CD14-positive monocyte (primary cell): ENCODE measurements at regions not wholly inside any gene's neighbourhood (a gene's known extent, or its start where the extent isn't known, plus 50 kb on each side); places are given as distances from the start of the nearest gene placed in this dataset.

Experiments used
- DNase-seq, 3 donors: peaks; one replicate each; pipeline ENCODE4 v3.0.0-alpha.2; 2011 to 2022
- H2AFZ ChIP-seq: 2 replicates; pipeline ENCODE4 v1.6.0; 2012; ENCODE audit warnings: mild to moderate bottlenecking, low read depth, low read length, inconsistent platforms; ENCODE audit not compliant: insufficient read depth, poor library complexity, severe bottlenecking
- H3K27ac ChIP-seq, 2 donors: 1 replicate in 1 of 2; 2 replicates in 1 of 2; pipeline ENCODE4 v1.5.1; 2012 to 2013; ENCODE audit warnings: low read length in 2 of 2, control low read depth in 1 of 2, inconsistent platforms in 1 of 2, low read depth in 1 of 2, mild to moderate bottlenecking in 1 of 2
- H3K27me3 ChIP-seq, 2 donors: one replicate each; pipeline versions ENCODE4 v1.6.0 to v1.6.1; 2011 to 2013; ENCODE audit warnings: low read length in 2 of 2; ENCODE audit not compliant: control insufficient read depth in 2 of 2, insufficient read depth in 2 of 2
- H3K36me3 ChIP-seq, 2 donors: replicated peaks in 1 of 2; 1 replicate in 1 of 2; 2 replicates in 1 of 2; pipeline versions ENCODE4 v1.5.1 to v1.6.1; 2012 to 2013; ENCODE audit warnings: low read length in 2 of 2, control low read depth in 1 of 2, inconsistent platforms in 1 of 2, mild to moderate bottlenecking in 1 of 2; ENCODE audit not compliant: insufficient read depth in 2 of 2, control insufficient read depth in 1 of 2
- H3K4me1 ChIP-seq, 2 donors: 1 replicate in 1 of 2; 2 replicates in 1 of 2; pipeline versions ENCODE4 v1.5.1 to v1.6.1; 2012 to 2013; ENCODE audit warnings: low read length in 2 of 2, control low read depth in 1 of 2, inconsistent platforms in 1 of 2, mild to moderate bottlenecking in 1 of 2, moderate library complexity in 1 of 2; ENCODE audit not compliant: insufficient read depth in 2 of 2, control insufficient read depth in 1 of 2
- H3K4me2 ChIP-seq: replicated peaks from 2 replicates; pipeline ENCODE3; 2012; ENCODE audit warnings: low read length, moderate library complexity, mild to moderate bottlenecking; ENCODE audit not compliant: poor library complexity, severe bottlenecking; ENCODE audit errors: extremely low read depth
- H3K4me3 ChIP-seq, 3 experiments: fragments of 200-600 bp in 1 of 3; sonication (generic) in 1 of 3; replicated peaks in 1 of 3; 1 replicate in 2 of 3; 2 replicates in 1 of 3; pipeline ENCODE4 v1.5.1; 2011 to 2013; ENCODE audit warnings: low read length in 3 of 3, mild to moderate bottlenecking in 3 of 3, control low read depth in 2 of 3, low read depth in 2 of 3, inconsistent platforms in 1 of 3, moderate library complexity in 1 of 3
- H3K79me2 ChIP-seq: 2 replicates; pipeline ENCODE4 v1.6.0; 2012; ENCODE audit warnings: mild to moderate bottlenecking, control low read depth, inconsistent platforms, low read length, moderate library complexity; ENCODE audit not compliant: insufficient read depth
- H3K9ac ChIP-seq: 2 replicates; pipeline ENCODE4 v1.6.0; 2017; ENCODE audit warnings: low read length, mild to moderate bottlenecking; ENCODE audit not compliant: insufficient read depth, poor library complexity, severe bottlenecking
- H3K9me3 ChIP-seq, 2 donors: replicated peaks in 1 of 2; 1 replicate in 1 of 2; 2 replicates in 1 of 2; pipeline versions ENCODE4 v1.5.1 to v1.6.1; 2012 to 2013; ENCODE audit warnings: low read length in 2 of 2, control low read depth in 1 of 2; ENCODE audit not compliant: control insufficient read depth in 1 of 2, insufficient read depth in 1 of 2
- H4K20me1 ChIP-seq: 2 replicates; pipeline ENCODE4 v1.6.0; 2012; ENCODE audit warnings: mild to moderate bottlenecking, low read length, control low read depth, moderate library complexity; ENCODE audit not compliant: insufficient read depth
- H3K27ac Mint-ChIP-seq, 7 donors: one replicate each; pipeline ENCODE4 v1.8.0; 2020; ENCODE audit warnings: mild to moderate bottlenecking in 7 of 7, mixed read lengths in 7 of 7, moderate library complexity in 6 of 7, inconsistent platforms in 2 of 7
- H3K27me3 Mint-ChIP-seq, 3 donors: one replicate each; pipeline ENCODE4 v1.8.0; 2021 to 2022; ENCODE audit warnings: low read depth in 3 of 3, mild to moderate bottlenecking in 3 of 3, mixed read lengths in 3 of 3, moderate library complexity in 3 of 3, inconsistent platforms in 1 of 3
- H3K36me3 Mint-ChIP-seq, 2 donors: one replicate each; pipeline ENCODE4 v1.8.0; 2020; ENCODE audit warnings: mixed read lengths in 2 of 2, inconsistent platforms in 1 of 2, mild to moderate bottlenecking in 1 of 2
- H3K4me1 Mint-ChIP-seq: one replicate; pipeline ENCODE4 v1.8.0; 2020; ENCODE audit warnings: mild to moderate bottlenecking, mixed read lengths
- H3K4me3 Mint-ChIP-seq, 2 donors: one replicate each; pipeline ENCODE4 v1.8.0; 2020; ENCODE audit warnings: mild to moderate bottlenecking in 2 of 2, mixed read lengths in 2 of 2, moderate library complexity in 1 of 2
- H3K9me3 Mint-ChIP-seq, 7 donors: one replicate each; pipeline ENCODE4 v1.8.0; 2020 to 2022; ENCODE audit warnings: mixed read lengths in 7 of 7, mild to moderate bottlenecking in 6 of 7, moderate library complexity in 6 of 7, inconsistent platforms in 2 of 7
- CTCF ChIP-seq: fragments of 200-600 bp; IDR thresholded peaks from one replicate; pipeline ENCODE4 v1.8.0; 2022; ENCODE audit warnings: antibody characterized with exemption, mild to moderate bottlenecking
- WGBS: methylation state at CpG from one replicate; pipeline ENCODE4 v1.1.5; 2013; ENCODE audit warnings: missing lambda C conversion rate; ENCODE audit not compliant: insufficient coverage; 5-methylcytosine and 5-hydroxymethylcytosine counted together
- intact Hi-C, 2 donors: fragments of 100-400 bp; cut with micrococcal nuclease; formaldehyde crosslinking; loops; one replicate each; pipeline versions ENCODE4 v1.15.0 to v1.15.1; 2023

- Mint-ChIP-seq H3K27ac (no peak overlapping the region), H3K4me1 (peaks cover 15% of the 10 kb centered on the region), H3K36me3 (no peaks in the 10 kb centered on the region), H3K27me3 (peaks cover 0 to 1% (median 0%) of the 10 kb centered on the region in 3 donors), H3K4me3 (no peak overlapping the region), H3K9me3 (peaks cover 0 to 2% (median 0%) of the 10 kb centered on the region in 7 donors)
- H3K4me1 ChIP-seq = no peaks in the 10 kb centered on the region
- no peak for TF ChIP-seq CTCF
- no peaks in the 10 kb centered on the region for H3K27me3 ChIP-seq
- H3K4me3 ChIP-seq = no peak overlapping the region
- no peaks in the 10 kb centered on the region for H4K20me1 ChIP-seq
- no peak overlapping the region for H3K9ac ChIP-seq
- intact Hi-C loops = no loop called here
- WGBS = 98% methylated on average over 4 of the region's 6 CpGs
- no peaks in the 10 kb centered on the region for H3K9me3 ChIP-seq
- H3K27ac ChIP-seq = no peak overlapping the region
- no peaks in the 10 kb centered on the region for H3K36me3 ChIP-seq
- H3K79me2 ChIP-seq = no peaks in the 10 kb centered on the region
- no peak overlapping the region for H3K4me2 ChIP-seq
- DNase-seq = no peak
- no peak overlapping the region for H2AFZ ChIP-seq
These were observed 86.3 kb downstream of the HS3ST1 start for GRCh38 chr4:11342401-11342800.

GRCh38 chr4:11341337-11342043, 87.2 kb downstream of the HS3ST1 start:
- Mint-ChIP-seq H3K4me1 (peaks cover 15% of the 10 kb centered on the region), H3K36me3 (no peaks in the 10 kb centered on the region)
- no peak overlapping the region for H2AFZ ChIP-seq

More at GRCh38 chr4:11341337-11342043, 87.2 kb downstream of the HS3ST1 start:
- Histone ChIP-seq H3K27ac (no peak overlapping the region), H4K20me1 (no peaks in the 10 kb centered on the region), H3K27me3 (no peaks in the 10 kb centered on the region), H3K4me1 (no peaks in the 10 kb centered on the region), H3K9me3 (no peaks in the 10 kb centered on the region), H3K4me3 (no peak overlapping the region), H3K4me2 (no peak overlapping the region), H3K9ac (no peak overlapping the region), H3K36me3 (no peaks in the 10 kb centered on the region), H3K79me2 (no peaks in the 10 kb centered on the region)
- no peak for TF ChIP-seq CTCF
- Mint-ChIP-seq H3K4me3 (no peak overlapping the region), H3K27me3 (peaks cover 0 to 1% (median 0%) of the 10 kb centered on the region in 3 donors), H3K9me3 (peaks cover 0 to 2% (median 0%) of the 10 kb centered on the region in 7 donors), H3K27ac (no peak overlapping the region)
- intact Hi-C loops = no loop called here
- WGBS = no CpG with 5 or more reads among the region's 6 CpGs
- DNase-seq = no peak
